ENCODE measurements at regions not wholly inside any gene's neighbourhood (a gene's known extent, or its start where the extent isn't known, plus 50 kb on each side); places are given as distances from the start of the nearest gene placed in this dataset.

- dilution Hi-C loops (cut with HindIII; ENCODE audit: low sequenced_read_pairs, unreplicated experiment) (no loop called here), in situ Hi-C loops (cut with MboI; ENCODE audit: low sequenced_read_pairs) (no loop called here), intact Hi-C loops (cut with micrococcal nuclease) (no loop called here)
- H3K79me1 ChIP-seq (ENCODE audit: low read depth in 1 of 2, low read length in 2 of 2), result no peaks in the 10 kb centered on the region
- H3K36me3 ChIP-seq (ENCODE audit: control insufficient read depth, insufficient read depth, low read length), result no peaks in the 10 kb centered on the region
- H2BK120ac ChIP-seq (ENCODE audit: low read depth, low read length), result no peak overlapping the region
- POLR2A ChIA-PET (ENCODE audit: unreplicated experiment), result no interaction called here
- H3K23ac ChIP-seq (ENCODE audit: low read depth, low read length), result no peak overlapping the region
- H4K8ac ChIP-seq (ENCODE audit: low read depth in 2 of 2, low read length in 2 of 2), result no peak overlapping the region
- H2BK20ac ChIP-seq (ENCODE audit: low read depth, low read length), result no peak overlapping the region
- no peak overlapping the region for H3K4ac ChIP-seq (ENCODE audit: low read depth, low read length)
- H3K18ac ChIP-seq (ENCODE audit: low read depth, low read length), result no peak overlapping the region
- no peak overlapping the region for H2AFZ ChIP-seq (replicated peaks; ENCODE audit: low read length, poor library complexity)
- no peak overlapping the region for H2AK5ac ChIP-seq (ENCODE audit: low read depth, low read length)
- no peak overlapping the region for H3K9ac ChIP-seq (ENCODE audit: low read depth, low read length)
- no peak overlapping the region for H2BK5ac ChIP-seq (ENCODE audit: low read depth, low read length, poor library complexity, severe bottlenecking)
- H3K9me3 ChIP-seq (ENCODE audit: control insufficient read depth, insufficient read depth, low read length), result peaks cover 14% of the 10 kb centered on the region
- no peaks in the 10 kb centered on the region for H3K4me1 ChIP-seq (ENCODE audit: control insufficient read depth, insufficient read depth, low read length)
- no peak overlapping the region for H3K4me3 ChIP-seq (ENCODE audit: insufficient read depth, low read depth, low read length)
- CTCF ChIA-PET, result no interaction called here
- H3K4me2 ChIP-seq (ENCODE audit: low read depth, low read length), result no peak overlapping the region
- no peak overlapping the region for H4K91ac ChIP-seq (ENCODE audit: insufficient read depth, low read depth, low read length)
- H4K20me1 ChIP-seq (ENCODE audit: insufficient read depth, low read length), result no peaks in the 10 kb centered on the region
- H3K27me3 ChIP-seq (ENCODE audit: control insufficient read depth, insufficient read depth, low read length), result no peaks in the 10 kb centered on the region
- no CpG with 5 or more reads among the region's 5 CpGs for WGBS, 2 experiments (ENCODE audit: extremely low coverage in 2 of 2, insufficient read length in 1 of 2)
- no peak overlapping the region for H2BK15ac ChIP-seq (ENCODE audit: low read depth, low read length)
- no peak overlapping the region for H3K27ac ChIP-seq (ENCODE audit: insufficient read depth, low read length)
- TF ChIP-seq FOS (IDR thresholded peaks at IDR 0.05; ENCODE audit: low read depth, low read length), result no peak
- no peak for TF ChIP-seq RCOR1 (IDR thresholded peaks at IDR 0.05; ENCODE audit: insufficient replicate concordance, low read length)
- no peak for TF ChIP-seq MAZ (IDR thresholded peaks at IDR 0.05; ENCODE audit: borderline replicate concordance, low read depth, low read length)
- TF ChIP-seq USF2 (IDR thresholded peaks at IDR 0.05; ENCODE audit: low read depth, low read length), result no peak
- no peak for TF ChIP-seq SMC3 (IDR thresholded peaks at IDR 0.05; ENCODE audit: low read depth, low read length)
- no peak for TF ChIP-seq RFX5 (IDR thresholded peaks at IDR 0.05; ENCODE audit: low read depth, low read length)
- TF ChIP-seq NFE2L2 (IDR thresholded peaks at IDR 0.05; ENCODE audit: low read depth, low read length), result no peak
- no peak for TF ChIP-seq ELK1 (IDR thresholded peaks at IDR 0.05; ENCODE audit: borderline replicate concordance, low read depth, low read length)
- TF ChIP-seq POLR2A (IDR thresholded peaks at IDR 0.05; ENCODE audit: low read depth, low read length), result no peak
- TF ChIP-seq MXI1 (IDR thresholded peaks at IDR 0.05; ENCODE audit: borderline replicate concordance, low read depth, low read length), result no peak
- no peak for TF ChIP-seq CHD1 (IDR thresholded peaks at IDR 0.05; ENCODE audit: low read depth, low read length)
- no peak for ATAC-seq (ENCODE audit: low read depth)
- DNase-seq, result no peak
- no peak overlapping the region for H3K56ac ChIP-seq (ENCODE audit: extremely low read depth, insufficient read depth, low read length)
- no TSS peak for BruUV-seq (replicated peaks)
- H3K9me1 ChIP-seq (ENCODE audit: insufficient read depth, low read length), result no peaks in the 10 kb centered on the region
- H2AK9ac ChIP-seq (replicated peaks; ENCODE audit: low read depth, low read length, poor library complexity), result no peak overlapping the region
- H4K5ac ChIP-seq (ENCODE audit: low read depth, low read length), result no peak overlapping the region
- no peak overlapping the region for H3K14ac ChIP-seq (replicated peaks; ENCODE audit: low read depth, low read length)
Observed at GRCh38 chr15:97703400-97703799, 257.1 kb upstream of the ARRDC4 start.

Measured in IMR-90 (cell line).